DND-41 (cell line): ENCODE measurements at regions not wholly inside any gene's neighbourhood (a gene's known extent, or its start where the extent isn't known, plus 50 kb on each side); places are given as distances from the start of the nearest gene placed in this dataset.

ENCODE experiments used
- ATAC-seq: fragments of 200-7000 bp; cut with Tn5 transposase; 3 replicates; pipeline ENCODE4 v1.9.1; 2021; ENCODE audit warnings: low read depth; ENCODE audit not compliant: insufficient read depth
- DNase-seq: peaks from one replicate; pipeline ENCODE4 v3.0.0-alpha.2; 2020
- H2AFZ ChIP-seq: 2 replicates; pipeline ENCODE4 v1.6.0; 2012; ENCODE audit warnings: low read depth, low read length
- H3K27ac ChIP-seq: 2 replicates; pipeline ENCODE4 v1.5.1; 2012; ENCODE audit warnings: low read length, inconsistent platforms
- H3K27me3 ChIP-seq: fragments of 200-600 bp; sonication (generic); 2 replicates; pipeline ENCODE4 v1.6.0; 2012; ENCODE audit warnings: low read length, mild to moderate bottlenecking, inconsistent platforms; ENCODE audit not compliant: insufficient read depth, poor library complexity
- H3K36me3 ChIP-seq: 2 replicates; pipeline ENCODE4 v1.5.1; 2012; ENCODE audit warnings: low read length, inconsistent platforms; ENCODE audit not compliant: insufficient read depth
- H3K4me1 ChIP-seq: 2 replicates; pipeline ENCODE4 v1.5.1; 2012; ENCODE audit warnings: mild to moderate bottlenecking, low read length; ENCODE audit not compliant: insufficient read depth
- H3K4me2 ChIP-seq: 2 replicates; pipeline ENCODE4 v1.6.0; 2012; ENCODE audit warnings: mild to moderate bottlenecking, moderate library complexity, low read length, inconsistent platforms; ENCODE audit not compliant: insufficient read depth
- H3K4me3 ChIP-seq, 2 experiments: fragments of 200-600 bp in 1 of 2; shearing (Covaris generic) in 1 of 2; 2 replicates each; pipeline ENCODE4 v1.5.1; 2012 to 2016; ENCODE audit warnings: inconsistent platforms in 2 of 2, low read length in 2 of 2, mild to moderate bottlenecking in 2 of 2, low read depth in 1 of 2, moderate library complexity in 1 of 2
- H3K79me2 ChIP-seq: 2 replicates; pipeline ENCODE4 v1.6.0; 2012; ENCODE audit warnings: low read length, inconsistent platforms; ENCODE audit not compliant: insufficient read depth
- H3K9ac ChIP-seq: 2 replicates; pipeline ENCODE4 v1.6.0; 2012; ENCODE audit warnings: low read depth, mild to moderate bottlenecking, inconsistent platforms, low read length, moderate library complexity
- H3K9me3 ChIP-seq: 2 replicates; pipeline ENCODE4 v1.5.1; 2012; ENCODE audit warnings: low read length, moderate library complexity, mild to moderate bottlenecking, inconsistent platforms; ENCODE audit not compliant: insufficient read depth, severe bottlenecking
- H4K20me1 ChIP-seq: 2 replicates; pipeline ENCODE4 v1.6.0; 2012; ENCODE audit warnings: low read length; ENCODE audit not compliant: insufficient read depth
- EZH2 ChIP-seq: IDR thresholded peaks from 3 replicates; pipeline ENCODE4 v1.6.1; 2012; ENCODE audit warnings: borderline replicate concordance, low read depth, mild to moderate bottlenecking, moderate library complexity, low read length, inconsistent platforms; ENCODE audit not compliant: severe bottlenecking
- TF ChIP-seq, protein P1 (sequence below): IDR thresholded peaks from 2 replicates; pipeline ENCODE4 v1.5.1; 2012; ENCODE audit warnings: borderline replicate concordance, low read length, moderate library complexity, mild to moderate bottlenecking; ENCODE audit not compliant: poor library complexity, severe bottlenecking; ENCODE audit errors: extremely low read depth

DNA sequence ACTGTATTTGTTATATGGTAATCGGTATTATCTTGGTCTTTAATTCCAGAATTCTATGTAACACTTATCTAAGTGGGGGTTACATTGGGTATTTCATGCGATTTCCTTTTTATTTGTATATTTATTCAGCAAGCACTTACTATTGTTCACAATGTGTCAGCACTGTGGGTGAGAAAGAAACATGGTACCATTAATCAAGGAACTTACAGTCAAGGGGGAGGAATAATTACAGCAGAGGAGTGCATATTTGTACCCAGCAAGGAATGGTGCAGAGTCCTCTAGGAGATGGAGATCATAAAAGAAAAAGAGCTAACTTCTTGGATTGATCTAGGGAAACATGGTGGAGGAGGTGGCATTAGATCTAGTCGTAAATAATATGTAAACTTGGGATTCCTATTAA, 117.0 kb upstream of the KCNJ16 start:
- no peak overlapping the region for H3K4me3 ChIP-seq
- H2AFZ ChIP-seq, result no peak overlapping the region
- H3K36me3 ChIP-seq, result no peaks in the 10 kb centered on the region

DNA sequence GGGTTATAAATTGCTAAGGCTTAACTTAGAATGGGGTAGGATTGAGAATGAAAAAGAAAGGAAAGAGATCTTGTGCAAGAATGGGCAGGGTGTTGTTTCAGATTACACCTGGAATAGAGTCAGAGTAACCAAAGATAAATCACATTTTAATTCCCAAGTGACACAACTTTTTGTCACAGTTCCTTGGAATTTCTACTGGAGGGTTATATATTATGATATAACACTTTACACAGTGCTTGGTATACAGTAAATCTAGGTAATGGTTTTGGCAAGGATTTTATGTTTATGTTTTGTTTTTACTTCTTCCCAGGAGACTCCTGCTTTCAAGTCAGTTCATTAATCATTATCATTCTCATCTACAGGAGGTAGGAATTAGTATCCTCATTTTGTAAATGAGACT, 115.7 kb upstream of the KCNJ16 start:
- H3K4me3 ChIP-seq, result no peak overlapping the region
- DNase-seq, result no peak
- no peaks in the 10 kb centered on the region for H3K27me3 ChIP-seq
- no peak overlapping the region for H3K27ac ChIP-seq
- ATAC-seq, result no peak
- no peak overlapping the region for H3K9ac ChIP-seq
- H3K79me2 ChIP-seq, result no peaks in the 10 kb centered on the region
- H3K4me1 ChIP-seq, result no peaks in the 10 kb centered on the region
- no peaks in the 10 kb centered on the region for H4K20me1 ChIP-seq
- no peaks in the 10 kb centered on the region for H3K36me3 ChIP-seq
- no peak overlapping the region for H2AFZ ChIP-seq
- no peaks in the 10 kb centered on the region for H3K9me3 ChIP-seq
- no peak for TF ChIP-seq EZH2
- TF ChIP-seq, protein P1, sequence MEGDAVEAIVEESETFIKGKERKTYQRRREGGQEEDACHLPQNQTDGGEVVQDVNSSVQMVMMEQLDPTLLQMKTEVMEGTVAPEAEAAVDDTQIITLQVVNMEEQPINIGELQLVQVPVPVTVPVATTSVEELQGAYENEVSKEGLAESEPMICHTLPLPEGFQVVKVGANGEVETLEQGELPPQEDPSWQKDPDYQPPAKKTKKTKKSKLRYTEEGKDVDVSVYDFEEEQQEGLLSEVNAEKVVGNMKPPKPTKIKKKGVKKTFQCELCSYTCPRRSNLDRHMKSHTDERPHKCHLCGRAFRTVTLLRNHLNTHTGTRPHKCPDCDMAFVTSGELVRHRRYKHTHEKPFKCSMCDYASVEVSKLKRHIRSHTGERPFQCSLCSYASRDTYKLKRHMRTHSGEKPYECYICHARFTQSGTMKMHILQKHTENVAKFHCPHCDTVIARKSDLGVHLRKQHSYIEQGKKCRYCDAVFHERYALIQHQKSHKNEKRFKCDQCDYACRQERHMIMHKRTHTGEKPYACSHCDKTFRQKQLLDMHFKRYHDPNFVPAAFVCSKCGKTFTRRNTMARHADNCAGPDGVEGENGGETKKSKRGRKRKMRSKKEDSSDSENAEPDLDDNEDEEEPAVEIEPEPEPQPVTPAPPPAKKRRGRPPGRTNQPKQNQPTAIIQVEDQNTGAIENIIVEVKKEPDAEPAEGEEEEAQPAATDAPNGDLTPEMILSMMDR, result no peak
- no peak overlapping the region for H3K4me2 ChIP-seq

More for the DNA sequence above, 117.0 kb upstream of the KCNJ16 start:
- Histone ChIP-seq H3K27ac (no peak overlapping the region), H3K27me3 (no peaks in the 10 kb centered on the region), H3K4me2 (no peak overlapping the region), H3K79me2 (no peaks in the 10 kb centered on the region), H3K9me3 (no peaks in the 10 kb centered on the region), H4K20me1 (no peaks in the 10 kb centered on the region), H3K9ac (no peak overlapping the region), H3K4me1 (no peaks in the 10 kb centered on the region)
- TF ChIP-seq EZH2, result no peak
- TF ChIP-seq, protein P1, result no peak
- ATAC-seq (no peak), DNase-seq (no peak)

DNA sequence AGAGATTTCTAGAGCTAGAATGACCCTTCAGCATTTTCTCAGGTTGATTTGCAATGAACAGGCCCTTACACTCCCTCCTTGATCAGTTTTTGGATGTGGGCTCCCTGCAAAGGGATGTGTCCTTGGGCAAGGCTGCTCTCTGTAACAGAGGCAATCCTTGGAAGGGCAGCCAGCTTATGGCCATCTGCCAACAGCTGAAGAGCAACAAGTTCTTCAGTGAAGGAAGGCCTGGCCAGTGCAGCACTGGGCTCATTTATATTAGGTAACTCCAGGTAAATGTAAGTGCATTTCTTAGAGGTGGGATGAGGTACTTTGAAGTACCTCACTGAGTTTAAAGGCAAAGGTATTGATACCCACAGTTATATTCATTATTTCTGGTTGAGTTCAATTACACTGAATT, 114.3 kb upstream of the KCNJ16 start:
- Histone ChIP-seq H3K27me3 (no peaks in the 10 kb centered on the region), H4K20me1 (no peaks in the 10 kb centered on the region), H3K4me2 (no peak overlapping the region), H3K27ac (no peak overlapping the region), H2AFZ (no peak overlapping the region), H3K79me2 (no peaks in the 10 kb centered on the region), H3K4me1 (no peaks in the 10 kb centered on the region), H3K9me3 (no peaks in the 10 kb centered on the region), H3K36me3 (no peaks in the 10 kb centered on the region), H3K9ac (no peak overlapping the region), H3K4me3 (no peak overlapping the region)
- TF ChIP-seq EZH2, result no peak
- TF ChIP-seq, protein P1, result no peak
- DNase-seq, result no peak
- no peak for ATAC-seq

DNA sequence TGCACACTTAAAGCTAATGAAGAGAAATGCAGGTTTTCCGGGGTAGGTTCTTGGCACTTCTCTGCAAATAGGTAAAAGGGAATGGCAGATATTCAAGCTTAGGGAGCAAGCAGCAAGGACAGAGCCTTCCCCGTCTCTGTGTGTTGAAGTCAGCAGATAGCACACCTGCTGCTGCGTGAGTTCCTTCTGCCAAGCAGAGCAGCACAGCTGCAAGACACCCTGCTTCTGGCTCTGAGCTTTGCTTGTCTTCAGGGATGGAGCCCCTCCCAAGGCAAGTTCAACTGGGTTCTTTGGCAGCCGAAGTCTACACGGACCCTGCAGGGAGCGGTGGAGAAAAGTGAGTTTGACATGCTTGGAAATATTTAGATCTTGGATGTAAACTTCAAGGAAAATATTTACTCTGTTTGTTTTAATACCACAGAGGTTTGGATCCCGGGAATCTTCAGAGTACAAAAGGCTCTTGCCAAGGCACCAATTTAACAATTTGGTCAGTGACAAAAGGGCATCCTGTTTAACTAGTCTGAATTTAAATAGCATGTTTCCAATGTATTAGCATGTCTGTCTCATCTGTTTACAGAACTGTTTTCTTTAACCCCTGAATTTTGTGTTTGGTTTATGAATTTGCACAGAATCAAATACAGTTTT, 113.4 kb upstream of the KCNJ16 start:
- Histone ChIP-seq H3K27ac (no peak overlapping the region), H3K4me3 (no peak overlapping the region), H3K36me3 (no peaks in the 10 kb centered on the region), H3K79me2 (no peaks in the 10 kb centered on the region), H3K4me1 (no peaks in the 10 kb centered on the region), H4K20me1 (no peaks in the 10 kb centered on the region), H3K9me3 (no peaks in the 10 kb centered on the region), H3K4me2 (no peak overlapping the region), H2AFZ (no peak overlapping the region), H3K9ac (no peak overlapping the region), H3K27me3 (no peaks in the 10 kb centered on the region)
- ATAC-seq (no peak), DNase-seq (no peak)
- TF ChIP-seq, protein P1, result no peak
- TF ChIP-seq EZH2, result no peak
